Osteoblast (primary cell): ENCODE measurements at regions not wholly inside any gene's neighbourhood (a gene's known extent, or its start where the extent isn't known, plus 50 kb on each side); places are given as distances from the start of the nearest gene placed in this dataset.

Experiments used
- DNase-seq: peaks from one replicate; pipeline ENCODE4 v3.0.0; 2011; ENCODE audit warnings: low spot score, mixed read lengths; ENCODE audit not compliant: insufficient read length; ENCODE audit errors: missing footprints
- H2AFZ ChIP-seq: 2 replicates; pipeline ENCODE4 v1.6.0; 2011; ENCODE audit warnings: mild to moderate bottlenecking, low read length
- H3K27ac ChIP-seq: 2 replicates; pipeline ENCODE4 v1.5.1; 2011; ENCODE audit warnings: mild to moderate bottlenecking, low read depth, low read length, moderate library complexity
- H3K27me3 ChIP-seq: 2 replicates; pipeline ENCODE4 v1.6.0; 2012; ENCODE audit warnings: mild to moderate bottlenecking, control low read depth, inconsistent platforms, low read length, moderate library complexity; ENCODE audit not compliant: insufficient read depth
- H3K36me3 ChIP-seq: 2 replicates; pipeline ENCODE4 v1.5.1; 2011; ENCODE audit warnings: mild to moderate bottlenecking, low read length, control low read depth, moderate library complexity; ENCODE audit not compliant: insufficient read depth
- H3K4me1 ChIP-seq: 2 replicates; pipeline ENCODE4 v1.5.1; 2011; ENCODE audit warnings: mild to moderate bottlenecking, low read length, control low read depth, moderate library complexity; ENCODE audit not compliant: insufficient read depth
- H3K4me2 ChIP-seq: 2 replicates; pipeline ENCODE4 v1.6.0; 2011; ENCODE audit warnings: mild to moderate bottlenecking, low read length; ENCODE audit not compliant: insufficient read depth
- H3K4me3 ChIP-seq: fragments of 200-600 bp; sonication (generic); 3 replicates; pipeline ENCODE4 v1.5.1; 2012; ENCODE audit warnings: mild to moderate bottlenecking, low read length, inconsistent platforms; ENCODE audit not compliant: insufficient read depth
- H3K79me2 ChIP-seq: 2 replicates; pipeline ENCODE4 v1.6.0; 2012; ENCODE audit warnings: mild to moderate bottlenecking, low read length, control low read depth, inconsistent platforms; ENCODE audit not compliant: insufficient read depth
- H3K9me3 ChIP-seq: 2 replicates; pipeline ENCODE4 v1.5.1; 2011; ENCODE audit warnings: low read depth, low read length, control low read depth
- H4K20me1 ChIP-seq: 2 replicates; pipeline ENCODE4 v1.6.0; 2012; ENCODE audit warnings: mild to moderate bottlenecking, low read length, control low read depth; ENCODE audit not compliant: insufficient read depth
- CTCF ChIP-seq: IDR thresholded peaks from 2 replicates; pipeline ENCODE4 v1.5.1; 2011; ENCODE audit warnings: mild to moderate bottlenecking, low read depth, low read length, moderate library complexity; ENCODE audit errors: extremely low read depth

- H4K20me1 ChIP-seq: no peaks in the 10 kb centered on the region
- peaks cover 33% of the 10 kb centered on the region for H3K4me1 ChIP-seq
- H3K9me3 ChIP-seq: peaks cover 2% of the 10 kb centered on the region
- TF ChIP-seq CTCF: no peak
- no peaks in the 10 kb centered on the region for H3K79me2 ChIP-seq
- H3K4me2 ChIP-seq: peak overlapping the region; percentile 60
- H2AFZ ChIP-seq: no peak overlapping the region
- no peaks in the 10 kb centered on the region for H3K27me3 ChIP-seq
- H3K27ac ChIP-seq: peak overlapping the region; percentile 73
- peak; percentile 72 for DNase-seq
- H3K4me3 ChIP-seq: no peak overlapping the region
- H3K36me3 ChIP-seq: peaks cover 6% of the 10 kb centered on the region
Observed at GRCh38 chr22:27224485-27225374, 567.3 kb downstream of the MIAT start.

DNA sequence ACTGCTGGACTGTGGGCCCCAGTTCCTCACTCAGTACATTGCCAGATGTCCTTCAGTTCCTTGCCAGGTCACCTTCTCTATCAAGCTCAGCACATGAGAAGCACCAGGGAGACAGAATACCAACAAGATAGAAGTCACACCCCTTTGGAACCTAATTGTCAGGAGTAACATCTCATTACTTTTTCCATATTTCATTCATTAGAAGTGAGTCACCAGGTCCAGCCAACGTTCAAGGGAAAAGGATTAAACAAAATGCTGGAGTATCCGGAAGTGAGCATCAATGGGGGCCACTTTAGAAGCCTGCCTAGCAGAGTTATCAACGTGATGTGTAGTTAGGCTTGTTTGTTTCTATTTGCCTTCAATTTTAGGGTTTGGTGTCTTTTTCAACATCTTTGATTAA, 569.3 kb downstream of the MIAT start:
- Histone ChIP-seq H3K9me3 (peaks cover 2% of the 10 kb centered on the region), H3K4me3 (no peak overlapping the region), H3K27ac (no peak overlapping the region), H3K4me1 (peaks cover 21% of the 10 kb centered on the region), H3K79me2 (no peaks in the 10 kb centered on the region), H3K4me2 (no peak overlapping the region), H2AFZ (peak overlapping the region; percentile 8), H4K20me1 (no peaks in the 10 kb centered on the region), H3K27me3 (peaks cover 2% of the 10 kb centered on the region), H3K36me3 (peaks cover 6% of the 10 kb centered on the region)
- no peak for TF ChIP-seq CTCF
- peak; percentile 17 for DNase-seq

DNA sequence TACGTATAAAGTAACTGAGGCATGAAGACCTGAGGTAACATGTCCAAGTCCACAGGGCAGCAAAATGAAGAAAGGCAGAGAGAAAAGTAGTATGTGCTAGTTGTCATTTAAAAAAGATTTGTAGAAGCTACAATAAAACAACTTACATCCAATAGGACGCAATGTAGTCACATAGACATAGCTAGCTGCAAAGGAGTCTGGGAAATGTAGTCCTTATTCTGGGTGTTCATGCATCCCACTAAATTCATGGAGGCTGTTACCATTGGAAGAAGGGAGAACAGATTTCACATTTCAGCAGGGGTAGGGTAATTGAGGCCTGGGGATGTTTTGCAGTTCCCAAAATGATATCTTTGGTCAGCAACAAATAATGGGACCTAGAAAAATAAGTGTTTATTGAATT, 571.4 kb downstream of the MIAT start:
- Histone ChIP-seq H3K79me2 (no peaks in the 10 kb centered on the region), H3K9me3 (no peaks in the 10 kb centered on the region), H3K4me3 (no peak overlapping the region), H3K4me2 (no peak overlapping the region), H3K4me1 (peaks cover 19% of the 10 kb centered on the region), H3K36me3 (no peaks in the 10 kb centered on the region), H3K27me3 (peaks cover 3% of the 10 kb centered on the region), H4K20me1 (no peaks in the 10 kb centered on the region), H2AFZ (no peak overlapping the region), H3K27ac (no peak overlapping the region)
- no peak for TF ChIP-seq CTCF
- DNase-seq: no peak

DNA sequence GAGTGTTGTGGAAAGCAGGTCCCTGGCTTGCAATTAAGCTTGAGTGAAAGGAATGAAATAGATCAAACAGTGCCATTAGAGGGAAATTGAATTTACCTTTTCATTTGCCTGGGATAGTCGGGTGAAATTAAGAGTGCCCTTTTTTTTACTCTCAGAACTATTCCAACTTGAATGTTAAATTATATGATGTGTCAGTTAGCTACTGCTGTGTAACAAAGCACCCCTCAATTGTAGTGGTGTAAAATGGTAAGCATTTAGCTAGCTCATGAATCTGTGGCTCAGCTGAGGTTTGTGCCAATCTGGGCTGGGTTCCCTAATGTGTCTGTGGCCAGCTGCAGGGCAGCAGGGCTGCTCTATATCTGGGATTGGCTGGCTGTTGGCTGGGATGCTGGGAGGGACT, 571.4 kb downstream of the MN1 start:
- no peak overlapping the region for H3K4me3 ChIP-seq
- H3K4me1 ChIP-seq: peaks cover 6% of the 10 kb centered on the region
- no peaks in the 10 kb centered on the region for H3K79me2 ChIP-seq
- H3K27ac ChIP-seq: no peak overlapping the region
- no peak overlapping the region for H3K4me2 ChIP-seq
- H2AFZ ChIP-seq: no peak overlapping the region
- no peak for DNase-seq
- no peaks in the 10 kb centered on the region for H3K9me3 ChIP-seq
- no peaks in the 10 kb centered on the region for H3K36me3 ChIP-seq
- no peaks in the 10 kb centered on the region for H4K20me1 ChIP-seq
- no peak for TF ChIP-seq CTCF
- H3K27me3 ChIP-seq: peaks cover 3% of the 10 kb centered on the region
